Activated CD4-positive, CD25-positive, alpha-beta regulatory T cell (primary cell): ENCODE measurements at regions not wholly inside any gene's neighbourhood (a gene's known extent, or its start where the extent isn't known, plus 50 kb on each side); places are given as distances from the start of the nearest gene placed in this dataset.

Experiments
- DNase-seq, 4 experiments: peaks; one replicate each; lab custom pipeline; 2025; lab: John Stamatoyannopoulos, UW

- DNase-seq: no peak
Measured at GRCh38 chr2:173822889-173823542, 142.2 kb downstream of the SP3 start.

DNA sequence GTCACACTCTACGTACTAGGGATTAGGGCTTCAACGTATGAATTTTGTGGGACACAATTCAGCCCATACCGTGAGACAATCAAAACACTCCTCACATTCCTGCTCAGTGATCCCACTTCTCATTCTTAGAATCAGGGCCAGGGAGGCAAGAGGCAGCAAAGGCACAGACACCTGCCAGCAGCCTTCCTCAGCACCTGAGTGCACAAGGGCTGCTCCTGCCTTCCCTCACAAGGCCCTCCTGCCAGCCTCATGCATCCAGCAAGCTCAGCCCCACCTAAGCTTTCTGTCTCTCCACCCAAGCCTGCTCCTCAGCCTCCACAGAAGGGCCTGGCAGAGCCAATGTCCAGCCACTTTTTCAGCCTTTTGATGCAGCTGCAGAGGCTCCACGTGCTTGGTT, 141.6 kb downstream of the SP3 start:
- DNase-seq: no peak

DNA sequence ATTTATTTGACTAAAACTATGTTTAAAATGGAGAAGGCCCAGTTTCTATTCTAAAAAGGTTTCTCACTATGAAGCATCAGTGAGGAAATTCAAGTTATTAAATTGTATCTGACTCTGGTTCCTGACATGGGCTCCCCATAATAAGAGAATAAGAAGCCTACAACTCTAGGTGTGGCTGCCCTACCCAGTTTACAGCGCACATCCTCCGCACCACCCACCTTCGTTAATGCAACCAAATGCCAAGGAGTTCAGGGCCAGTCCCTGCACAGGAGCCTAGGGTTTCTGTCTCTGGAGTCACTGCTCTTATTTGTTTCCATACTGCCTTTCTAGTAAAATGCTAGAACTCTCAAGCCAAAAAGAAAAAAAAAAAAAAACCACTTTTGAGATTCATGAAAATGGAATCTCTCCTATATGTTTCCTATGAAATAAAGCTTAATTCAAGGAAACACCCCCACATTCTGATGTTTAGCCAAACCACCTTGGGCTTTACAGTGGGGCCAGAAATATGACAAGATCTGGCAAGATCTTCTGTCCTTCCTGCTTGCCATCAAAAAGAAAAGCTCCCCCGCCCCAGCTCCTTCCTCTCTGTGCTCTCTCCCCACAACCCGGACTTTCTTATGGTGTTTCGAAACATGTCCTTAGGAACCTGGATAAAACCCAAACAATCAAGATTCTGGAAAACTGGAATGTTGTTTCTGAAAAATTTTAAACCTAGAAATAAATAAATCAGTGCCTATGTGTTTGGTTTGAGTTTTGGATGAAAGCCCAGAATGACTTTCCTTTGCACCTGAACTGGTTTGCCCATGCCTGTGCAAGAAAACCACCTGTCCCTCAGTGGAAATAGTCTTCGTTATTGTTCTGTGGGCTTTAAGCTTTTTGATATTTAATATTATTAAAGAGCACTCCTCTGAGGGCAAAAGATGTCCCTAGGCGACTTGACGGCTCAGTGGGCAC, 136.7 kb downstream of the SP3 start:
- no peak for DNase-seq

DNA sequence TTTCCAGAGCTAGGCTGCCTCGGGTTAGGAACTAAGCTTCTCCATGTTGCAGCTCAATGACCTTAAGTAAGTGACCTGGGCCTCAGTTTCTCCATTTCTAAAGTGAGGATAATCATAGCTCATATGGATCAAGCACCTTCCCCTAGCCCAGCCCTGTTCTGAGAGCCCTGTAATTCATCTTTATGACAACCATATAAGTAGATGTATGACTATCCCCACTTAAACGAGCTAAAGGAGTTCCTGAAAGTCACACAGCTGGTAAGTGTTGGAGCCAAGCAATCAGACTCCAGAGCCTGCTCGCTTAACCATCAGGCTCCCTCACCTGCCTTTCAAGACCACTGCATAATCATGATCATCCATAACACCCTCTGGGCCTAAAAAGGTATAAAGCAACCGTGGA, 135.4 kb downstream of the SP3 start:
- DNase-seq: no peak

DNA sequence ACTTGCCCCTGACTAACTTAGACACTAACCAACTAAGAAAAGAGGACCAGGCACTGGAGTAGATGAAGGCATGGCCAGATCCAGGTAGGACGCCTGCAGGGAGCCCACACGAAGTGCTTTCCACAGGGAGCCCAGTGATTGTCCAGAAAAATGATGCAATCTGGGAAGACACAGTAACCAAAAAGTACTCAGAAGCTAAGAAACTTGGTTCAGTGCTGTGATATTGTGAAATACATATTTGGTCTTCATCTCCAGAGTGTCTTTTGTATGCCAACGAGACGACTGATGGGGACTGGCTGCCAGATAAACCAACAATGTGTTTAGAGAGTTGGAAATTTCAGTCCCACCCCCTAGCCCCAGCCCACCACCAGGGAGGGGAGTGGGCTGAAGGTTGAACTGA, 135.0 kb downstream of the SP3 start:
- no peak for DNase-seq

DNA sequence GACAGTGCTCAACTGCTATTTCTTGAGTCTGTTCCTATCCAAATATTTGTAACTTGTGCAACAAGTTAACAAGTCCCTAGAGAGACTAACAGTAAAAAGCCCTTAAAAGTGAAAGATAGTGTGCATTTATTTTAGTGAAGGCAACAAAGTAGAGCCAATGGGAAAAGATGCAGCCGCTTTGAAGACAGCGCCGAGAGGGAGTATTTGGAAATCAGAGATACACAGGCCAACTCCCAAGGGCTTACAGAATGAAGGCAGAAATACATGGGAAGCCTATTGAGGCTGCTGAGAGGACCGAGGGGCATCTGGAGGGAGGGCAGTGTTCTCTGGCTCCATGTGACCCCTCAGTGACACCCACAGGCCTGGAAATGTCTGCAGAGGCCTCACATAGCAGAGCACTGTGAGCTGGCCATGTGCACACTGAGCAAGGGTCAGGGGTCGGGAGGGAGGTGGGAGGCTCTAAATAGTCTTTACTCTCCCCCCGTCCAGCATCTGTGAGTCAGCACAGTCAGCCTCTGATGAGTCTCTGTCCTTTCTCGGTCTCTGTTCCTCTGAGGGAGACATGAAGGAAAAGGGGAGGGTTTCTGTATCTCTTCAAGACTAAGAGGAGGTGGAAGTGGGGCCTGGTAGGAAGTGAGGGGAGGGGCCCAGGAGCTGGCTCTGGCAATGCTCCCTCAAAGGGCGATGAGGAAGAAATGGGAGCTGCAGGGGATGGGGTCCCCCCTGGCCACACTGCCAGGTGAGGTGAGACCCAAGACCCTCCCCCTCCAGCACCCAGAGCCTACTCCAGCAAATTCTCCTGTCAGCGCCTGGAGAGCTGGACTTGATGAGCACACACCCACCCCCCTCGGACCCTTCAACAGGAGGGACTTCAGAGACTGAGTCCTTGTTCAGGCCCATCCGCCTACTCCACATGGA, 133.6 kb downstream of the SP3 start:
- no peak for DNase-seq

DNA sequence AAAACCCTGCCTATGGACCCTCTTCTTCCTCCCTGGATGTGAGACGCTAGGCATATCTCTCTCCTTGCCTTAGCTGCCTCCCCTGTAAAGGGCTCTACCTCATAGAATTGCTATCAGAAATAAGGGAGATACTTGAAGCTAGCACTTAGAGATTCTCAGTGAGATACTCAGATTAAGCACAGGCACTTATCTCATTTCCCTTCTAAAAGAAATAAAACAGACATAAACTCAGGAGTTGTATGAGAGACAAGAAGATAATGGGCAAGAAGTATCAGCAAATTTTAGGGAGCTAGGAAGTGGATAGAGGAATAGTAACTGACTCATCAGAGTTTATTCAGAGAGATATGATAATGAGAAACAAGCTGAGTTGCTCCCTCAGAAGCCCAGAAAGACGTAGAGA, 131.0 kb downstream of the SP3 start:
- DNase-seq: no peak

DNA sequence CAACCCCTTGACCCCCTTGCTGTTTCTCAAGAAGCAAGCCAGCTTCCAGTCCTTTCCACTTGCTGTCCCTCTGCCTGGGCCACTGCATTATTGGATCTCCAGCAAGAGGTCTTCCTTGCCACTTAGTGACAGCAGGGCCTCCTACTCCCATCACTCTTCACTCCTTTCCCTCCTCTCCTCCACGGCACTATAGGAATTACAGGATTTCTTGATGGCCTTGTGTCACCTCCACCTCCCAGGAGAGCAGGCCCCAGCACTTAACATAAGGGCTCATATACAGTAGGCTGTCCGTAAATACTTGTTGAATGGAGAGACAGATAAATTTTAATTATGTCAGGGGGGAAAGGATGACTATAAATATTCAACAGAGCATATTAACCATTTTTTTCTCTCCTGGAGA, 129.4 kb downstream of the SP3 start:
- DNase-seq: no peak

GRCh38 chr2:173841110-173841509, 124.1 kb downstream of the SP3 start:
- no peak for DNase-seq

DNA sequence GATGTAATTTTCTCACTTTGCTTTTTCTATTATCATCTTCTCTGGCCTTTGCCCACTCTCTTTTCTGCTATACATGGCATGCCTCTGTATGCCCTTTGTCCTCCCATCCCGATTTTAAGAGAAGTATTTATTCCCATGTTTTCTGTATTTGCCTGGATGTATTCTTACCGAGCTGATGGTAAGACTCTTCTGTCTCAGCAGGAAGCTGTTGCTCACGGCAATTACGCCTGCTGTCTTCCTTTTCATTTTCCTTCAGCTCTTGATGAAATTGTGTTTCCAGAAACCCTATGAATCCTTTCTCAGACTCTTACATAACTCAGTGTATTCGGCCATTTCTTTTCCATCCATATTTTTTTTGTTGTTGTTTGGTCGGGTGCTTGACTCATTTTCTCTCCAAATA, 121.6 kb downstream of the SP3 start:
- DNase-seq: no peak

GRCh38 chr2:173851141-173851641, 114.0 kb downstream of the SP3 start:
- DNase-seq: no peak

GRCh38 chr2:173854141-173854540, 111.0 kb downstream of the SP3 start:
- no peak for DNase-seq

GRCh38 chr2:173854840-173855239, 110.3 kb downstream of the SP3 start:
- no peak for DNase-seq

GRCh38 chr2:173855661-173856060, 109.5 kb downstream of the SP3 start:
- no peak for DNase-seq
